ENCODE measurements at regions not wholly inside any gene's neighbourhood (a gene's known extent, or its start where the extent isn't known, plus 50 kb on each side); places are given as distances from the start of the nearest gene placed in this dataset.
"Not testable (repeated sequence)": the region's sequence is repeated elsewhere in the genome, so short reads cannot be mapped to it uniquely, and the experiment has no call there.

DNA sequence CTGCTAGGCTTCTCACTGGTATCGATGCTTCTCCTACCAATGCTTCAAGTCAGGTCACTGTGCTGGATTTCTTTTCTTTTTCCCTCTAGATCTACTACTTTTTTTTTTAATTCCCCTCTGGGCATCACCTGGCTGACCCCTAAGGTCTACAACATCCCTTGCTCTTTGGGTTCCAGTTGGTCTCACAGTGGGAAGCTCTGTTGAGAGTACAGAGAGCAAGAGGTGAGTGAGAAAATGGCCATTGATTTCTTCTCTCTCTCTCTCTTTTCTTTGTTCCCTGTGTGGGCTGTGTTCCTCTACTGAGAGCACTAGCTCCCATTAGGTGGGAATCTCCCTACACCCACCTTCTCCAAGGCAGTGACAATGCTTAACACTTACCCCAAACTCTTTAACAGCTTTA lies 413.4 kb downstream of the KCNJ2 start:
- Histone ChIP-seq H3K9me3 (ENCODE audit: control insufficient read depth, insufficient read depth, low read length) (peaks cover 9% of the 10 kb centered on the region; the same call in 1 of the 2 replicates), H3K4me1 (ENCODE audit: control insufficient read depth, insufficient read depth, low read length) (no peaks in the 10 kb centered on the region), H3K9ac (ENCODE audit: low read depth, low read length) (no peak overlapping the region)

DNA sequence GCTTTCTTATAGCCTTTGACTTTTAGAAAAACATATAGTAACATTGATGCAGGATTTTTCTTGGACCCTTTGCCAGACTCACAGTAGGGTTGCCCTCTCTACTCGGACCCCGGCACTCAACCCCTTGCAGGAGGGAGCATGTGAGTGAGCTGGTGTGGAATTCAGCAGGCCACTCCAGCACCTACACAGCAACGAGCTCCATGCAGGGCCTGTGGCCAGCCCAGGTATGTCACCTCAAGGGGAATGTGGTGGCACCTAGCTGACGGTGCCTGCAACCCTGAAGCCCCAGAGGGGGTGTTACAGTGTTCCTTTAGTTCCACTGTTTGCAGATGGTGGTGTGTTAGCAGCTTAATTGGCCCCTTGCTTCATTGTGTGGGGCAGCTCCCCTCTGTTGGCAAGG lies 414.9 kb downstream of the KCNJ2 start:
- Histone ChIP-seq H3K4me1 (ENCODE audit: control insufficient read depth, insufficient read depth, low read length) (no peaks in the 10 kb centered on the region), H3K4me3 (ENCODE audit: low read depth, low read length) (no peak overlapping the region), H3K27me3 (ENCODE audit: control insufficient read depth, insufficient read depth, low read length) (no peaks in the 10 kb centered on the region), H3K36me3 (ENCODE audit: control insufficient read depth, insufficient read depth, low read length) (no peaks in the 10 kb centered on the region), H3K27ac (ENCODE audit: low read depth, low read length) (no peak overlapping the region), H3K9ac (ENCODE audit: low read depth, low read length) (no peak overlapping the region), H3K9me3 (ENCODE audit: control insufficient read depth, insufficient read depth, low read length) (peaks cover 9% of the 10 kb centered on the region; the same call in 1 of the 2 replicates)

More for the DNA sequence above, 413.4 kb downstream of the KCNJ2 start:
- Histone ChIP-seq H3K4me3 (ENCODE audit: low read depth, low read length) (no peak overlapping the region), H3K27ac (ENCODE audit: low read depth, low read length) (no peak overlapping the region), H3K27me3 (ENCODE audit: control insufficient read depth, insufficient read depth, low read length) (no peaks in the 10 kb centered on the region), H3K36me3 (ENCODE audit: control insufficient read depth, insufficient read depth, low read length) (no peaks in the 10 kb centered on the region)

- H3K27me3 ChIP-seq (ENCODE audit: control insufficient read depth, insufficient read depth, low read length): no peaks in the 10 kb centered on the region
- peaks cover 9% of the 10 kb centered on the region; the same call in 1 of the 2 replicates for H3K9me3 ChIP-seq (ENCODE audit: control insufficient read depth, insufficient read depth, low read length)
- no peak overlapping the region for H3K4me3 ChIP-seq (ENCODE audit: low read depth, low read length)
- H3K9ac ChIP-seq (ENCODE audit: low read depth, low read length): no peak overlapping the region
- H3K4me1 ChIP-seq (ENCODE audit: control insufficient read depth, insufficient read depth, low read length): no peaks in the 10 kb centered on the region
- H3K27ac ChIP-seq (ENCODE audit: low read depth, low read length): no peak overlapping the region
- no peaks in the 10 kb centered on the region for H3K36me3 ChIP-seq (ENCODE audit: control insufficient read depth, insufficient read depth, low read length)
These were observed 418.7 kb downstream of the KCNJ2 start for GRCh38 chr17:70588003-70588402.

- no peaks in the 10 kb centered on the region for H3K9me3 ChIP-seq (ENCODE audit: control insufficient read depth, insufficient read depth, low read length)
- H3K4me3 ChIP-seq (ENCODE audit: low read depth, low read length): no peak overlapping the region
- no peaks in the 10 kb centered on the region for H3K36me3 ChIP-seq (ENCODE audit: control insufficient read depth, insufficient read depth, low read length)
- H3K27me3 ChIP-seq (ENCODE audit: control insufficient read depth, insufficient read depth, low read length): no peaks in the 10 kb centered on the region
- H3K9ac ChIP-seq (ENCODE audit: low read depth, low read length): no peak overlapping the region
- H3K27ac ChIP-seq (ENCODE audit: low read depth, low read length): no peak overlapping the region
- no peaks in the 10 kb centered on the region for H3K4me1 ChIP-seq (ENCODE audit: control insufficient read depth, insufficient read depth, low read length)
These were observed 428.4 kb downstream of the KCNJ2 start for GRCh38 chr17:70597774-70598173.

DNA sequence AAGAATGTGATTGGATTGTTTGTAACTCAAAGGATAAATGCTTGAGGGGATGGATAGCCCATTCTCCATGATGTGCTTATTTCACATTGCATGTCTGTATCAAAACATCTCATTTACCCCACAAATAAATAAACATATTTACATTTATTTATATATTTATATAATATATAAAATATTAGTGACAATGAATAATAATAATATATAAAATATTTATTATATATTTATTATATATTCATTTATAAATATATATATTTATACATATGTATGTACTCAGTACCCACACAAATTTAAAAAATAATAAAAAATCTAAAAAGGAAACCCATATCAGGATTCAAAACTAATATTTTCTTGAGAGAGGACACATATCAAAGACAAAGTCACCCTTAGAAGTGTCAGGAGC lies 429.9 kb downstream of the KCNJ2 start:
- no peak overlapping the region for H3K4me3 ChIP-seq (ENCODE audit: low read depth, low read length)
- H3K9me3 ChIP-seq (ENCODE audit: control insufficient read depth, insufficient read depth, low read length): no peaks in the 10 kb centered on the region
- no peak overlapping the region for H3K9ac ChIP-seq (ENCODE audit: low read depth, low read length)
- H3K27me3 ChIP-seq (ENCODE audit: control insufficient read depth, insufficient read depth, low read length): no peaks in the 10 kb centered on the region
- no peaks in the 10 kb centered on the region for H3K4me1 ChIP-seq (ENCODE audit: control insufficient read depth, insufficient read depth, low read length)
- no peak overlapping the region for H3K27ac ChIP-seq (ENCODE audit: low read depth, low read length)
- H3K36me3 ChIP-seq (ENCODE audit: control insufficient read depth, insufficient read depth, low read length): no peaks in the 10 kb centered on the region

DNA sequence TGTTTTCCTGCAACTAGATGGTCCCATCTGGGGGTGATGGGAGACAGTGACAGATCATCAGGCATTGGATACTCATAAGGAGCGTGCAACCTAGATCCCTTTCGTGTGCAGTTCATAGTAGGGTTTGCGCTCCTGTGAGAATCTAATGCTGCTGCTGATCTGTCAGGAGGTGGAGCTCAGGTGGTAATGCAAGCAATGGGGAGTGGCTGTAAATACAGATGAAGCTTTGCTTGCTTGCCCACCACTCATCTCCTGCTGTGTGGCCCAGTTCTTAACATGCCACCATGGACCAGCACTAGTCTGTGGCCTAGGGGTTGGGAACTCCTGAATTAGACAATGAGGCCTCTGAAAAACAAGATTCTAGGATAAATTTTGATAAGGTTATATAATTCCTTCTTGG lies 430.6 kb downstream of the KCNJ2 start:
- H3K9me3 ChIP-seq (ENCODE audit: control insufficient read depth, insufficient read depth, low read length); H3K27ac ChIP-seq (ENCODE audit: low read depth, low read length); H3K4me3 ChIP-seq (ENCODE audit: low read depth, low read length); H3K4me1 ChIP-seq (ENCODE audit: control insufficient read depth, insufficient read depth, low read length); H3K27me3 ChIP-seq (ENCODE audit: control insufficient read depth, insufficient read depth, low read length); H3K9ac ChIP-seq (ENCODE audit: low read depth, low read length); H3K36me3 ChIP-seq (ENCODE audit: control insufficient read depth, insufficient read depth, low read length): not testable (repeated sequence)

- Histone ChIP-seq H3K4me3 (ENCODE audit: low read depth, low read length) (no peak overlapping the region), H3K36me3 (ENCODE audit: control insufficient read depth, insufficient read depth, low read length) (no peaks in the 10 kb centered on the region), H3K27ac (ENCODE audit: low read depth, low read length) (no peak overlapping the region), H3K9ac (ENCODE audit: low read depth, low read length) (no peak overlapping the region), H3K27me3 (ENCODE audit: control insufficient read depth, insufficient read depth, low read length) (no peaks in the 10 kb centered on the region), H3K9me3 (ENCODE audit: control insufficient read depth, insufficient read depth, low read length) (no peaks in the 10 kb centered on the region), H3K4me1 (ENCODE audit: control insufficient read depth, insufficient read depth, low read length) (peaks cover 12% of the 10 kb centered on the region; the same call in 1 of the 2 replicates)
These were observed 433.9 kb downstream of the KCNJ2 start for GRCh38 chr17:70603226-70603625.

DNA sequence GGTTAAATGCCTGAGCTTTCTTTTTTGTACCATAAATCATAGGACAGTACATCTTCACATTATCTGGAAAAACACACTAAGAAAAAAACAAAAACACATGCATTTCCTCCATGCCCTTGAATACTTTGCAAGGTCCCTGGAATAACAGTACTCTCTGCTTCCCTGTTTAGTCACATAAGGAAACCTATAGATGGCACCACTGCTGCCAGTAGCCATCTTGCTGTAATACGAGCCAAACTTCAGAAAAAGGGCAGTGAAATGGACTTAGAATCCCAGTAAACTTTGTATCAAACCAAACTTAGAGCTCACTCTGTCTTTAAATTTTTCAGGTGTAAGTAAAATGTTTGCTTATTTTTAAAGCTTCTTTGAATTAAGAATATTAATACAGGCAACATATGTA lies 435.5 kb downstream of the KCNJ2 start:
- Histone ChIP-seq H3K9me3 (ENCODE audit: control insufficient read depth, insufficient read depth, low read length) (no peaks in the 10 kb centered on the region), H3K4me1 (ENCODE audit: control insufficient read depth, insufficient read depth, low read length) (peaks cover 25% of the 10 kb centered on the region), H3K9ac (ENCODE audit: low read depth, low read length) (no peak overlapping the region), H3K36me3 (ENCODE audit: control insufficient read depth, insufficient read depth, low read length) (no peaks in the 10 kb centered on the region), H3K4me3 (ENCODE audit: low read depth, low read length) (no peak overlapping the region), H3K27ac (ENCODE audit: low read depth, low read length) (no peak overlapping the region), H3K27me3 (ENCODE audit: control insufficient read depth, insufficient read depth, low read length) (no peaks in the 10 kb centered on the region)

- H3K36me3 ChIP-seq (ENCODE audit: control insufficient read depth, insufficient read depth, low read length): no peaks in the 10 kb centered on the region
- H3K27me3 ChIP-seq (ENCODE audit: control insufficient read depth, insufficient read depth, low read length): no peaks in the 10 kb centered on the region
- no peak overlapping the region for H3K9ac ChIP-seq (ENCODE audit: low read depth, low read length)
- no peak overlapping the region for H3K4me3 ChIP-seq (ENCODE audit: low read depth, low read length)
- H3K27ac ChIP-seq (ENCODE audit: low read depth, low read length): no peak overlapping the region
- H3K9me3 ChIP-seq (ENCODE audit: control insufficient read depth, insufficient read depth, low read length): no peaks in the 10 kb centered on the region
- peaks cover 25% of the 10 kb centered on the region for H3K4me1 ChIP-seq (ENCODE audit: control insufficient read depth, insufficient read depth, low read length)
These were observed 436.8 kb downstream of the KCNJ2 start for GRCh38 chr17:70606086-70606485.

- Histone ChIP-seq H3K36me3 (ENCODE audit: control insufficient read depth, insufficient read depth, low read length) (no peaks in the 10 kb centered on the region), H3K4me3 (ENCODE audit: low read depth, low read length) (no peak overlapping the region), H3K9me3 (ENCODE audit: control insufficient read depth, insufficient read depth, low read length) (no peaks in the 10 kb centered on the region), H3K9ac (ENCODE audit: low read depth, low read length) (no peak overlapping the region), H3K27me3 (ENCODE audit: control insufficient read depth, insufficient read depth, low read length) (no peaks in the 10 kb centered on the region), H3K4me1 (ENCODE audit: control insufficient read depth, insufficient read depth, low read length) (peaks cover 25% of the 10 kb centered on the region), H3K27ac (ENCODE audit: low read depth, low read length) (no peak overlapping the region)
These were observed 438.9 kb downstream of the KCNJ2 start for GRCh38 chr17:70608193-70608592.

GRCh38 chr17:70608957-70609356 lies 439.6 kb downstream of the KCNJ2 start:
- no peak overlapping the region for H3K4me3 ChIP-seq (ENCODE audit: low read depth, low read length)
- no peak overlapping the region for H3K9ac ChIP-seq (ENCODE audit: low read depth, low read length)
- H3K27me3 ChIP-seq (ENCODE audit: control insufficient read depth, insufficient read depth, low read length): no peaks in the 10 kb centered on the region
- H3K4me1 ChIP-seq (ENCODE audit: control insufficient read depth, insufficient read depth, low read length): peaks cover 25% of the 10 kb centered on the region
- H3K9me3 ChIP-seq (ENCODE audit: control insufficient read depth, insufficient read depth, low read length): no peaks in the 10 kb centered on the region
- H3K36me3 ChIP-seq (ENCODE audit: control insufficient read depth, insufficient read depth, low read length): no peaks in the 10 kb centered on the region
- no peak overlapping the region for H3K27ac ChIP-seq (ENCODE audit: low read depth, low read length)

DNA sequence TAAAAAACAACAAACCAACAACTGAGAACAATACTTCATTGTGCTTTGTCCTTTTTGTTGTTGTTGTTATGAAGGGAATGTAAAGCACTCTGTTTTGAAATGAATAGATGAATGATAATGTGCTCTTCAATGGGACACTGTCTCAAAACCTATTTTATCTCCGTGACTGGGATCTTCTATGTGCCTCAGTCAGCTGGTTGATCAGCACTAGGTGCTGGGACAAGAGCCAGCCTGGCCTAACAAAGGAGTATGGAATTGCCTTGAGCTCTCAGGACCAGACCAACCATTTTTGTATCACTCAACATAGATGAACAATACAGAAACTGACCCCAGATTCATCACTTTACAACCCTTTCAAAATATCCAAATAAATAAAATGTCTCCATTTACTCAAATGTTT lies 440.2 kb downstream of the KCNJ2 start:
- H3K4me3 ChIP-seq (ENCODE audit: low read depth, low read length): no peak overlapping the region
- H3K27me3 ChIP-seq (ENCODE audit: control insufficient read depth, insufficient read depth, low read length): no peaks in the 10 kb centered on the region
- H3K36me3 ChIP-seq (ENCODE audit: control insufficient read depth, insufficient read depth, low read length): no peaks in the 10 kb centered on the region
- no peak overlapping the region for H3K9ac ChIP-seq (ENCODE audit: low read depth, low read length)
- H3K9me3 ChIP-seq (ENCODE audit: control insufficient read depth, insufficient read depth, low read length): no peaks in the 10 kb centered on the region
- H3K27ac ChIP-seq (ENCODE audit: low read depth, low read length): no peak overlapping the region
- peaks cover 25% of the 10 kb centered on the region for H3K4me1 ChIP-seq (ENCODE audit: control insufficient read depth, insufficient read depth, low read length)

Data from HUES48 (cell line).